OCI-LY3 (cell line): ENCODE measurements at regions not wholly inside any gene's neighbourhood (a gene's known extent, or its start where the extent isn't known, plus 50 kb on each side); places are given as distances from the start of the nearest gene placed in this dataset.

Experiments used
- H2AFZ ChIP-seq: fragments of 200-600, 300-600 bp; shearing (Covaris generic); 2 replicates; pipeline ENCODE4 v1.6.0; 2014; ENCODE audit warnings: antibody characterized with exemption, low read depth, low read length
- H3K27ac ChIP-seq: fragments of 200-600, 300-600 bp; sonication (generic); 2 replicates; pipeline ENCODE4 v1.5.1; 2014; ENCODE audit warnings: mild to moderate bottlenecking, low read length, moderate library complexity, mixed read lengths
- H3K27me3 ChIP-seq: fragments of 200-600, 300-600 bp; sonication (generic); 2 replicates; pipeline ENCODE4 v1.6.1; 2014; ENCODE audit warnings: low read depth, low read length, mixed read lengths
- H3K36me3 ChIP-seq: fragments of 200-600, 300-600 bp; sonication (generic); replicated peaks from 2 replicates; pipeline ENCODE3; 2014; ENCODE audit warnings: low read depth, low read length, mixed read lengths
- H3K4me1 ChIP-seq: fragments of 300-600, 200-600 bp; sonication (generic); 2 replicates; pipeline ENCODE4 v1.6.1; 2014; ENCODE audit warnings: low read length, mixed read lengths
- H3K4me2 ChIP-seq: fragments of 200-600, 300-600 bp; sonication (generic); 2 replicates; pipeline ENCODE4 v1.6.1; 2014; ENCODE audit warnings: low read length, mixed read lengths
- H3K4me3 ChIP-seq: fragments of 300-600, 200-600 bp; sonication (generic); 2 replicates; pipeline ENCODE4 v1.5.1; 2014; ENCODE audit warnings: antibody characterized with exemption, mild to moderate bottlenecking, low read length, moderate library complexity
- H3K79me2 ChIP-seq: fragments of 300-600, 200-600 bp; shearing (Covaris generic); 2 replicates; pipeline ENCODE4 v1.6.1; 2014; ENCODE audit warnings: mild to moderate bottlenecking, low read length, mixed read lengths
- H3K9ac ChIP-seq: fragments of 300-600, 200-600 bp; shearing (Covaris generic); 2 replicates; pipeline ENCODE4 v1.6.0; 2014; ENCODE audit warnings: mild to moderate bottlenecking, low read length, moderate library complexity
- H3K9me3 ChIP-seq: fragments of 200-600, 300-600 bp; shearing (Covaris generic); 2 replicates; pipeline ENCODE4 v1.6.1; 2014; ENCODE audit warnings: low read length, mixed read lengths; ENCODE audit not compliant: insufficient read depth
- H4K20me1 ChIP-seq: fragments of 200-600, 300-600 bp; sonication (generic); 2 replicates; pipeline ENCODE4 v1.6.1; 2016; ENCODE audit warnings: low read length, mixed read lengths; ENCODE audit not compliant: insufficient read depth
- CTCF ChIP-seq: fragments of 200-600, 300-600 bp; sonication (generic); IDR thresholded peaks from 2 replicates; pipeline ENCODE4 v1.5.1; 2014; ENCODE audit warnings: antibody characterized with exemption, low read length, low read depth
- EZH2phosphoT487 ChIP-seq: fragments of 200-600 bp; shearing (Covaris generic); IDR thresholded peaks from 2 replicates; pipeline ENCODE4 v1.6.1; 2018; ENCODE audit warnings: antibody characterized with exemption, mixed run types, low read depth

GRCh38 chr10:108424656-108425055, 1260.2 kb upstream of the SORCS1 start:
- no peak overlapping the region for H3K4me2 ChIP-seq
- H4K20me1 ChIP-seq: no peaks in the 10 kb centered on the region
- no peak overlapping the region for H2AFZ ChIP-seq
- peaks cover 3% of the 10 kb centered on the region; the same call in 1 of the 2 replicates for H3K4me1 ChIP-seq
- no peak for TF ChIP-seq CTCF
- TF ChIP-seq EZH2phosphoT487: no peak
- no peaks in the 10 kb centered on the region for H3K9me3 ChIP-seq
- no peak overlapping the region for H3K9ac ChIP-seq
- no peaks in the 10 kb centered on the region for H3K27me3 ChIP-seq
- H3K27ac ChIP-seq: no peak overlapping the region
- H3K36me3 ChIP-seq: no peaks in the 10 kb centered on the region
- no peaks in the 10 kb centered on the region for H3K79me2 ChIP-seq
- no peak overlapping the region for H3K4me3 ChIP-seq

GRCh38 chr10:108422286-108422685, 1257.8 kb upstream of the SORCS1 start:
- H3K9me3 ChIP-seq: no peaks in the 10 kb centered on the region
- no peak overlapping the region for H3K4me2 ChIP-seq
- H3K79me2 ChIP-seq: no peaks in the 10 kb centered on the region
- H3K27me3 ChIP-seq: no peaks in the 10 kb centered on the region
- peaks cover 3% of the 10 kb centered on the region; the same call in 1 of the 2 replicates for H3K4me1 ChIP-seq
- no peak overlapping the region for H3K9ac ChIP-seq
- TF ChIP-seq CTCF (no peak), EZH2phosphoT487 (no peak)
- H3K27ac ChIP-seq: no peak overlapping the region
- no peaks in the 10 kb centered on the region for H3K36me3 ChIP-seq
- H3K4me3 ChIP-seq: no peak overlapping the region
- no peak overlapping the region for H2AFZ ChIP-seq
- H4K20me1 ChIP-seq: no peaks in the 10 kb centered on the region

- Histone ChIP-seq H3K27ac (no peak overlapping the region), H2AFZ (no peak overlapping the region), H3K36me3 (no peaks in the 10 kb centered on the region), H3K9me3 (no peaks in the 10 kb centered on the region), H4K20me1 (no peaks in the 10 kb centered on the region), H3K4me2 (no peak overlapping the region), H3K79me2 (no peaks in the 10 kb centered on the region), H3K9ac (no peak overlapping the region), H3K4me3 (no peak overlapping the region), H3K4me1 (peaks cover 3% of the 10 kb centered on the region; the same call in 1 of the 2 replicates), H3K27me3 (no peaks in the 10 kb centered on the region)
- TF ChIP-seq CTCF (no peak), EZH2phosphoT487 (no peak)
These were observed 1256.8 kb upstream of the SORCS1 start for GRCh38 chr10:108421266-108421665.

- H3K4me2 ChIP-seq: no peak overlapping the region
- H3K27ac ChIP-seq: no peak overlapping the region
- no peak overlapping the region for H3K9ac ChIP-seq
- H3K79me2 ChIP-seq: no peaks in the 10 kb centered on the region
- H3K9me3 ChIP-seq: no peaks in the 10 kb centered on the region
- H2AFZ ChIP-seq: no peak overlapping the region
- peaks cover 32% of the 10 kb centered on the region for H3K4me1 ChIP-seq
- no peaks in the 10 kb centered on the region for H3K27me3 ChIP-seq
- no peaks in the 10 kb centered on the region for H3K36me3 ChIP-seq
- no peaks in the 10 kb centered on the region for H4K20me1 ChIP-seq
- TF ChIP-seq EZH2phosphoT487 (no peak), CTCF (no peak)
- H3K4me3 ChIP-seq: no peak overlapping the region
These were observed 1249.4 kb upstream of the SORCS1 start for GRCh38 chr10:108413954-108414353.
